PC-3 (cell line): ENCODE measurements at regions not wholly inside any gene's neighbourhood (a gene's known extent, or its start where the extent isn't known, plus 50 kb on each side); places are given as distances from the start of the nearest gene placed in this dataset.

ENCODE experiments used
- ATAC-seq: fragments of 200-7000 bp; cut with Tn5 transposase; 2 replicates; pipeline ENCODE4 v1.9.1; 2020; ENCODE audit warnings: mild to moderate bottlenecking, moderate library complexity
- BruUV-seq: library from RNA; stranded (reverse); fragments of 400-500 nt; replicated peaks from 2 replicates; lab custom pipeline; 2021; lab: Mats Ljungman, UMichigan
- CTCF ChIA-PET: fragments of 300-600 bp; sonication (Branson Sonifier 250); formaldehyde crosslinking; loops from one replicate; lab custom pipeline; 2022; ENCODE audit warnings: antibody characterized with exemption; lab: Charles Lee
- POLR2A ChIA-PET: fragments of 300-600 bp; sonication (Branson Sonifier 250); formaldehyde crosslinking; loops from one replicate; lab custom pipeline; 2022; ENCODE audit warnings: antibody characterized with exemption; ENCODE audit not compliant: unreplicated experiment; lab: Charles Lee
- DNase-seq: peaks from one replicate; pipeline ENCODE4 v3.0.0-alpha.2; 2015
- H2AFZ ChIP-seq: fragments of 300-600 bp; sonication (generic); 2 replicates; pipeline ENCODE4 v1.6.0; 2016; ENCODE audit warnings: antibody characterized with exemption, low read length
- H3F3A ChIP-seq: fragments of 300-600 bp; sonication (generic); one replicate; pipeline ENCODE4 v1.6.0; 2017; ENCODE audit warnings: antibody characterized with exemption, low read length, control low read depth, mild to moderate bottlenecking; ENCODE audit not compliant: unreplicated experiment
- H3K27ac ChIP-seq: fragments of 300-600 bp; sonication (generic); 2 replicates; pipeline ENCODE4 v1.5.1; 2016; ENCODE audit warnings: mild to moderate bottlenecking, low read length
- H3K27me3 ChIP-seq: fragments of 300-600 bp; sonication (generic); 2 replicates; pipeline ENCODE4 v1.6.1; 2016; ENCODE audit warnings: low read length, mixed read lengths
- H3K36me3 ChIP-seq: fragments of 300-600 bp; sonication (generic); 2 replicates; pipeline ENCODE4 v1.6.1; 2016; ENCODE audit warnings: low read depth, mixed run types, low read length, mixed read lengths
- H3K4me1 ChIP-seq: fragments of 300-600 bp; sonication (generic); 2 replicates; pipeline ENCODE4 v1.5.1; 2016; ENCODE audit warnings: low read length; ENCODE audit not compliant: insufficient read depth
- H3K4me2 ChIP-seq: fragments of 300-600 bp; sonication (generic); 2 replicates; pipeline ENCODE4 v1.6.0; 2016; ENCODE audit warnings: low read length
- H3K4me3 ChIP-seq: fragments of 300-600 bp; sonication (generic); 2 replicates; pipeline ENCODE4 v1.5.1; 2016; ENCODE audit warnings: mild to moderate bottlenecking, low read length, mixed read lengths
- H3K79me2 ChIP-seq: fragments of 300-600 bp; sonication (generic); 2 replicates; pipeline ENCODE4 v1.6.1; 2017; ENCODE audit warnings: low read length, mixed read lengths
- H3K9ac ChIP-seq: fragments of 300-600 bp; sonication (generic); 2 replicates; pipeline ENCODE4 v1.6.0; 2016; ENCODE audit warnings: mild to moderate bottlenecking, low read length
- H3K9me2 ChIP-seq: fragments of 300-600 bp; sonication (generic); replicated peaks from 2 replicates; pipeline ENCODE4 v1.6.1; 2016; ENCODE audit warnings: mixed run types, low read length, mixed read lengths
- H3K9me3 ChIP-seq: fragments of 300-600 bp; sonication (generic); 2 replicates; pipeline ENCODE4 v1.6.1; 2016; ENCODE audit warnings: low read length, mixed read lengths
- H4K20me1 ChIP-seq: fragments of 300-600 bp; sonication (generic); 2 replicates; pipeline ENCODE4 v1.6.1; 2016; ENCODE audit warnings: low read length, mixed read lengths
- CTCF ChIP-seq: fragments of 300-600 bp; sonication (generic); conservative IDR thresholded peaks from 2 replicates; pipeline ENCODE4 v1.5.1; 2017; ENCODE audit warnings: antibody characterized with exemption, low read depth, mild to moderate bottlenecking, low read length
- EZH2 ChIP-seq: fragments of 300-600 bp; sonication (generic); IDR thresholded peaks from one replicate; pipeline ENCODE4 v1.6.1; 2017; ENCODE audit warnings: antibody characterized with exemption, mild to moderate bottlenecking, low read length; ENCODE audit not compliant: unreplicated experiment
- EZH2phosphoT487 ChIP-seq: fragments of 300-600 bp; sonication (generic); IDR thresholded peaks from 2 replicates; pipeline ENCODE4 v1.6.1; 2018; ENCODE audit warnings: mild to moderate bottlenecking, antibody characterized with exemption, low read length, borderline replicate concordance
- intact Hi-C: fragments of 100-400 bp; cut with micrococcal nuclease; formaldehyde crosslinking; loops from 2 replicates; pipeline ENCODE4 v1.9.0; 2023

DNA sequence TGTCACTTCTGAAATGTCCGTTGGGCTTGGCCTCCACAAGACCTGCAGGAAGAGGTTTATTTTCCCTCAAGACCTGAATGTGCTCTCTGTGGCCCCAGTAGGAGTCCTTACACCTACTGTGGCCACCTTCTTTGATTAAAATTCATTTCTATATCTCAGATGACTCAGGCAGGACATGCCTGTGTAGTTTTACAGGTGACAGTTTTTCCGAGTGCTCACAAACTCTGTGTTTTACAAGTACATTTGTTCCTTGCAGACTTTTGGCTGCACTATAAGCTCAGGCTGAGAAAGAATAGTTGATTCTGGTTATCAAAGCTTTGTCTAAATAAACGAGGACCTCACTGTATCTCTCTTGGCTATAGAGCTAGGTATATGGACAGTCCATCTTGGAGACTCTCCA is 257.1 kb downstream of the MAP2K4 start:
- no peak for ATAC-seq
- H4K20me1 ChIP-seq, result no peaks in the 10 kb centered on the region
- intact Hi-C loops, result no loop called here
- POLR2A ChIA-PET, result no interaction called here
- H3K27me3 ChIP-seq, result no peaks in the 10 kb centered on the region; the same call in none of the 2 replicates
- H3K9me2 ChIP-seq, result no peaks in the 10 kb centered on the region
- H3F3A ChIP-seq, result no peaks in the 10 kb centered on the region
- TF ChIP-seq EZH2phosphoT487 (no peak), EZH2 (no peak), CTCF (no peak)
- no peak for DNase-seq
- H3K4me1 ChIP-seq, result no peaks in the 10 kb centered on the region
- no peak overlapping the region for H2AFZ ChIP-seq
- H3K79me2 ChIP-seq, result no peaks in the 10 kb centered on the region
- no peak overlapping the region for H3K27ac ChIP-seq
- H3K9me3 ChIP-seq, result no peaks in the 10 kb centered on the region; the same call in 1 of the 2 replicates
- H3K9ac ChIP-seq, result no peak overlapping the region
- no peak overlapping the region for H3K4me3 ChIP-seq
- CTCF ChIA-PET, result no interaction called here
- H3K36me3 ChIP-seq, result no peaks in the 10 kb centered on the region
- no peak overlapping the region for H3K4me2 ChIP-seq
- BruUV-seq, result no TSS peak

GRCh38 chr17:12282056-12282455 is 261.4 kb downstream of the MAP2K4 start:
- ATAC-seq, result no peak
- Histone ChIP-seq H3F3A (no peaks in the 10 kb centered on the region), H3K9ac (no peak overlapping the region), H3K9me3 (peaks cover 2% of the 10 kb centered on the region; the same call in 1 of the 2 replicates), H3K36me3 (no peaks in the 10 kb centered on the region), H3K79me2 (no peaks in the 10 kb centered on the region), H3K4me3 (no peak overlapping the region), H3K4me2 (no peak overlapping the region), H3K9me2 (no peaks in the 10 kb centered on the region), H4K20me1 (no peaks in the 10 kb centered on the region), H3K4me1 (no peaks in the 10 kb centered on the region), H3K27ac (no peak overlapping the region), H3K27me3 (no peaks in the 10 kb centered on the region; the same call in 1 of the 2 replicates), H2AFZ (no peak overlapping the region)
- CTCF ChIA-PET, result no interaction called here
- no peak for TF ChIP-seq EZH2phosphoT487
- TF ChIP-seq CTCF, result no peak
- TF ChIP-seq EZH2, result no peak
- intact Hi-C loops, result no loop called here
- BruUV-seq, result no TSS peak
- POLR2A ChIA-PET, result no interaction called here
- DNase-seq, result peak; percentile 7

GRCh38 chr17:12287953-12288352 is 267.3 kb downstream of the MAP2K4 start:
- ATAC-seq (no peak), DNase-seq (no peak)
- no peak overlapping the region for H3K9ac ChIP-seq
- peaks cover 11% of the 10 kb centered on the region; the same call in 1 of the 2 replicates for H3K9me3 ChIP-seq
- CTCF ChIA-PET, result no interaction called here
- no TSS peak for BruUV-seq
- no peak overlapping the region for H3K4me2 ChIP-seq
- intact Hi-C loops, result no loop called here
- no peaks in the 10 kb centered on the region for H3F3A ChIP-seq
- no peak overlapping the region for H3K4me3 ChIP-seq
- TF ChIP-seq EZH2phosphoT487 (no peak), CTCF (no peak), EZH2 (no peak)
- H4K20me1 ChIP-seq, result no peaks in the 10 kb centered on the region
- no peak overlapping the region for H3K27ac ChIP-seq
- H3K79me2 ChIP-seq, result no peaks in the 10 kb centered on the region
- POLR2A ChIA-PET, result no interaction called here
- no peaks in the 10 kb centered on the region for H3K9me2 ChIP-seq
- H2AFZ ChIP-seq, result no peak overlapping the region
- no peaks in the 10 kb centered on the region for H3K4me1 ChIP-seq
- H3K27me3 ChIP-seq, result no peaks in the 10 kb centered on the region
- no peaks in the 10 kb centered on the region for H3K36me3 ChIP-seq
